ENCODE measurements at regions not wholly inside any gene's neighbourhood (a gene's known extent, or its start where the extent isn't known, plus 50 kb on each side); places are given as distances from the start of the nearest gene placed in this dataset.

DNA sequence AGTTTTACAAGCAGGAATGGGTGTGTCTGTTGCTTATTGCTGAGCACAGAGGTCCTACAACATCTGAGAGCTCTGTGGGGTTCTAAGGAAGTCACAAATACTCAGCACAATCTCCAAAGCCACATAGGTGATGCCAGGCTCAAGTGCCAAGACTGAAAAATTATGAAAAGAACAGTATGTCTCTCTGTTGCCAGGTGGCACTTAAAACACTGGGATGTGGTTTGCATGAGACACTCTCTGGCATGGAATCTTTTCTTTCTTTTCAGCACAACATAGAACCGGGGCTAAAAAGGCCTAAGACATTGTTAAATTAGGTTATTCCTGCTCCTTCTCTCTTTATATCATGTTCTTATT lies 127.3 kb upstream of the PRICKLE2 start:
- H3K4me3 ChIP-seq, result no peak overlapping the region
- no peaks in the 10 kb centered on the region for H3K27me3 ChIP-seq
- no peaks in the 10 kb centered on the region for H3K9me3 ChIP-seq
- H3K36me3 ChIP-seq, result no peaks in the 10 kb centered on the region
- no peak for DNase-seq

DNA sequence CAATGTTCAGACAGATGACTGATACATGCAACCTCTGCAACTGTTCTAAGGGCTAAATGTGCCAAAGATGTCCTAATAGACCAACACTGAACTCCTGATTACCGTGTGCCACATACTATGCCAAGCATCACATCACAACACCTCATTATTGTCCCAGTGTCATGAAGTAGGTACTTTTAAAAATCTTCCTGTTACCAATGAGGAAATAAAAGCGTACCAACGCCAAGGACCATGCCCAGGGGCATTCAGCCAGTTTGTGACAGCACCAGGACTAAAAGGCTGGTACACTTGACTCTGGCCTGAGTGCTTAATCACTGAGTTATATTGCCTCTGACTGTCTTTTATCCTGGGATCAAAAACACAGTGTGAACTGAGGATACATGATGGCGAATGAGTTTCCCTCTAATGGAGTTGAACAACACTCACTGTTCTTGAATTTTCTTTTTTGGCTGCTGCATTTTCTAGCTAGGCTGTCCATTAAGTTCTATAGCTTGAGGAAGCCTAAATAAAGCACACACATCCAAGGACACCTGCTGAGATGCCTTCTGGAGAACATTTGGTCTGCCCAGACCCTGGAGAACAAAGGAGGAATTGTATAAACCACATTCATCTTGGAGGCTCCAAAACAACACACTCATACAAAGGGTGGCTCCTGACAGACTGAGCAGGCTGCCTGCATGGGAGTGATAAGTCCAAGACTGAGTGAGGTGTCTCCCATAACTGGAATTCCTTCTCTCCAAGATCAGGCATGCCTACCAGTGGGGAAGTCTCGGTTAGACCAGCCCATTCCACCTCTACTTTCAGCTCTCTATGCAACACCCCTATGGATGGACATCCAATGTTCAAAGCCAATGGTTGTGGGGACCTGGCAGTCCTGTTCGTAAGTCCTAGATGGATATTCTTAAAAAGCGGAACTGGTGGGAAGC lies 126.7 kb upstream of the PRICKLE2 start:
- Histone ChIP-seq H3K9me3 (no peaks in the 10 kb centered on the region), H3K4me3 (no peak overlapping the region), H3K36me3 (no peaks in the 10 kb centered on the region), H3K27me3 (no peaks in the 10 kb centered on the region)
- peak; percentile 45 for DNase-seq

DNA sequence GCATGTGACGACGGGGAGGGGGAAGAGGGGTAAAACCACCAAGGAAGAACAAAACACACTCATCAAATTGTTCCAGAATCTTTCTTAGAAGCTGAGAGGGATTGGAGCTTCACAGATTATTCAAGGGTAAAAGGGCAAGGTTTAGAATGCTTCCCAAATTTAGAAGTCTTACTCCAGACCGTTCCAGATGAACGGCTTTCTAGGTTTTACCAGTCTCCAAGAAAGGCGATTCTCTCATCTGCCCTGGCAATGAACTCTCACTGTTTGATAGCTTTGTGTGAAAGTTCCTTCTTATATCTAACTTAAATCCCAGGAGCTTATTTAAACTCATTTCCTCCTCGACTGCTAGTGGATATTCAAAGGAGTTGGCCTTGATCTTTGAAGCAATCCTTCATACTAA lies 124.3 kb upstream of the PRICKLE2 start:
- Histone ChIP-seq H3K36me3 (no peaks in the 10 kb centered on the region), H3K27me3 (no peaks in the 10 kb centered on the region), H3K4me3 (no peak overlapping the region), H3K9me3 (no peaks in the 10 kb centered on the region)
- no peak for DNase-seq

DNA sequence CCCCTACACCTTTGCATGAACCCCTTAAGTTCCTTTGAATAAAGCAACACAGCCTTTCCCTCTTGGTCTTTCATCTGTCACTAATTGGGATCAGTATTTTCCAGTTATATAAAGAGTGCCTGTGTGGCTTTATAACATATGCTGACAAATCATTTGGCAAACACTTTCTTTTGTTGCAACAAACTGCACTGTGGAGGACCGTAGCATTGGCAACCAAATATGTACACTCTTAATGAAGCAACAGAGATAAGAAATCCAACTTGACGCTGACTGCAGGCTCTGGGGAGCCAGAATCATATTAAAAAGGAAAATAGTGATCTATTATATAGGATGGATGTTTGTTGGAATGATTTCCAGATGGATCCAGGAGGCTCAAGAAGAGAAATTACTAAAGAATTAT lies 120.1 kb upstream of the PRICKLE2 start:
- DNase-seq, result no peak
- no peaks in the 10 kb centered on the region for H3K27me3 ChIP-seq
- H3K36me3 ChIP-seq, result no peaks in the 10 kb centered on the region
- no peaks in the 10 kb centered on the region for H3K9me3 ChIP-seq
- H3K4me3 ChIP-seq, result no peak overlapping the region

DNA sequence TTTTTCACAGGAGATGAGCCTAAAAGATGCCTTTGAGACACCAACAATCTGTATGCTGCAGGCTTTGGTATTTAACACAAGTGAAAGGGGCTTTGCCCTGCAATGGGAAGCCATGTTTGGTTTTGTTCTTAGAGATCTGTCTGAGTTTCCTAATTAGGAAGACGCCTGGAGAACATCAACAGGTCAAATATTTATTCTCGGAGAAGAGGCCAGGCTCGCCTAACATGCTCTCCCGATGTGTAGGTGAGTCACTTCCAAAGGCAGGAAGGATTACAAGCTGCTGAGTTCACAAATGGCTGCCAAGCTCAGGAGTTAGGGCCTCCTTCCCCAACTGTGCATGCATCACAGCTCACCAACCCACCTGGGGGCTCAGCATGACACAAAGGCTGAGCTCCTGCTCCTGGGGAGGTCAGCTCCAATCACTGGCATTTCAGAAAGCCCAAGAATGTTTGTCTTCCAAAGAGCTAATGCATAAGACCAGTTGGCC lies 119.5 kb upstream of the PRICKLE2 start:
- no peak for DNase-seq
- Histone ChIP-seq H3K4me3 (no peak overlapping the region), H3K36me3 (no peaks in the 10 kb centered on the region), H3K9me3 (no peaks in the 10 kb centered on the region), H3K27me3 (no peaks in the 10 kb centered on the region)

DNA sequence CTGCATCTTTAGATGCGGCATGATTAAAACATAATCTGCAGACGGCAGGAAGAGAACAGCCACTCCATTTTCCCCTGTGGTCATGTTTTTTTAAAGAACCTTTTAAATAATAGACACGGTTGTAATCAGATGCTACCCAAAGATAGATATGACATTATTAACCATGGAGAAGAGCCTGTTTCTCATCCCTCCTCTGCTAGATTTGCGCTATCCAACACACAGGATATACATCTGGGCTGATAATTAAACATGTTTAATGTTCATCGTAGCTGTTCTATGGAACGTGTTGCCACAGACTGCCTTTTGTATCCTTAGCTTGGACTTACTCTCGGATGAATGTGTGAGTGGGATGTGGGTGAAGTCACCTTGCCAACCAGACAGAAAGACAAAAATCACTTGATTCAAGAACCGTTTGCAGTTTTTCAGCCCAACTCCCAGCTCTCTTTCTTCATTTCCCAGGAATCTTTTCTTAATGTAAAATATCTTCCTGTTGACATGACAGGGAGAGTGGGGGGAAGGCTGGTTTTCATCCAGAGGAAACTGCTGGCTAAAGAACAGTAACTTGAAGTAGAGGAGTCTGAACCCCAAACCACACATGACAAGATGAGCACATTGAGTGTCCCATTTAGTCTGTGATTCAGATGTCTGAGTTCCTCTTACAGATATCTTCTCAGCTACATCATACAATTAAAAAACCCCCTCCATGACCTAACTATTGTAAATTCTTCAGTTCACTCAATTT lies 118.6 kb upstream of the PRICKLE2 start:
- Histone ChIP-seq H3K9me3 (no peaks in the 10 kb centered on the region), H3K36me3 (no peaks in the 10 kb centered on the region), H3K4me3 (no peak overlapping the region), H3K27me3 (no peaks in the 10 kb centered on the region)
- DNase-seq, result no peak

DNA sequence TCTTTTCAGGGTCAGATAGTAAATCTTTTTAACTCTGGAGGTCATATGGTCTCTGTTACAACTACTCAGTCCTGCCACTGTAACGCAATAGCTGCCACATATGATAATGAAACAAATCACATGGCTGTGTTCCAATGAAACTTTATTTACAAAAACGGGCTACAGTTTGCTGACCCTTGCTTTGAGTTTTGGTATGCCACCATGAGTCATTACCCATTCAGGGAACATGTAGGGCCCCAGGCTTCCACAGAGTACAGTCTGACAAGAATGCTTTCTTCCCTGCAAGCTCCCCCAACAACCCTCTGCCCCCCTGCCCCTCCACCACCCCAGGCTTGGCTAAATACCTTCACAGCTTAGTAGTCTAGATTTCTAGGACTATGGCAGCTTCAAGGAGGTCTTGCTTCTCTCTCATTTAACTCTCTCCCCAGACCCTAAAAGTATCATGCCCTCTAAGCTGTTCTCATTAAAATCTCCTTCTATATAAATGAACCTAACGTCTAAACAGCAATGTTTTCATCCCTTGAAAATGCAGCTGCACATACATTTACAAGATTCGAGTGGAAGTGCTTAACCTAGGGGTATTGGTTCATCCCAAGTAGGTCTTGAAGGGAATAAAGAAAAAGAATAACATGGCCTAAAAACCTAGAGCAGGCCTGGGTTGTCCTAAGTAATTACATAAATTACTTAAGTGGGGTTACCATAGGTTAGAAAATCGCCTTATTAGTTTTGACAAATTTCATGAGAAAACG lies 117.8 kb upstream of the PRICKLE2 start:
- Histone ChIP-seq H3K36me3 (no peaks in the 10 kb centered on the region), H3K9me3 (no peaks in the 10 kb centered on the region), H3K27me3 (no peaks in the 10 kb centered on the region), H3K4me3 (no peak overlapping the region)
- no peak for DNase-seq

DNA sequence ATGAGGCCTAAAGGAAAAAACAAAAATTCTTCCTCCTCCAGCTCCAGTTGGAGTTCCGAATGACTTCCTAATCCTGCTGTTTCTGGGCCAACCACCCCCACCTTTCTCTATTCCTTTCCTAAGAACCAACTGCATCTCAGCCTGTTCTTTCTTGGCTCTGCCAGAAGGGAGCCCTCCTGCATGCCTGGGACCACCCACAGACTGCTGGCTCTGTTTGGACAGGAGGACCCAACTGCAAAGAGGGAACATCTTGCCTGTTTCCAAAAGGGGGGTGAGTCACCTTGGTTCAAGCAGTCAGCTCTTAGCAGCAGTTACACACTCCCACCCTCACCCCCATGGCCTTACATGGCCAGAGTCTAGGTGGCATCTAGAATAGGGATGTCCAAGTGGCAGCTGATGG lies 116.0 kb upstream of the PRICKLE2 start:
- no peaks in the 10 kb centered on the region for H3K27me3 ChIP-seq
- no peak overlapping the region for H3K4me3 ChIP-seq
- no peaks in the 10 kb centered on the region for H3K9me3 ChIP-seq
- H3K36me3 ChIP-seq, result no peaks in the 10 kb centered on the region
- DNase-seq, result no peak

DNA sequence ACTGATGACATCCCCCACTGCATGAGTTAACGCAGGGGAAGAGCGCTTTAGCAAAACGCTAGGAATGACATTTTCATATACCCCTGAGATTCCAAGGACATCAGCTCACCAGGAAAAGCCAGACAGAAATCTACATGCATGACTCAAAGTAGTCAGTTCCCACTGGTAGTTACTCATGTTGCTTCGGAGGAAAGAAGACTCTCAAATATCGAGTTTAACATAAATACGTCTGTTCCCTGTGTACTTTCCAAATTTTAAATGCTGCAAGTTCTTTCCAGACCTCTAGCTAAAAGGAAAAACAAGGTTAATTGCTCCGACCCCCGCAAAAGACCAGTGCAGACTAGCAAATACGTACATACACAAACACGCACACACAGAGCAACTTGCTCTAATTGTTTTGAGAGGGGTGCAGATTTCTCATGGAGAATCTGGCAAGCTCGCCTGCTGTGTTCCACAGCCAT lies 115.4 kb upstream of the PRICKLE2 start:
- no peaks in the 10 kb centered on the region for H3K36me3 ChIP-seq
- no peaks in the 10 kb centered on the region for H3K27me3 ChIP-seq
- no peak overlapping the region for H3K4me3 ChIP-seq
- no peaks in the 10 kb centered on the region for H3K9me3 ChIP-seq
- no peak for DNase-seq

DNA sequence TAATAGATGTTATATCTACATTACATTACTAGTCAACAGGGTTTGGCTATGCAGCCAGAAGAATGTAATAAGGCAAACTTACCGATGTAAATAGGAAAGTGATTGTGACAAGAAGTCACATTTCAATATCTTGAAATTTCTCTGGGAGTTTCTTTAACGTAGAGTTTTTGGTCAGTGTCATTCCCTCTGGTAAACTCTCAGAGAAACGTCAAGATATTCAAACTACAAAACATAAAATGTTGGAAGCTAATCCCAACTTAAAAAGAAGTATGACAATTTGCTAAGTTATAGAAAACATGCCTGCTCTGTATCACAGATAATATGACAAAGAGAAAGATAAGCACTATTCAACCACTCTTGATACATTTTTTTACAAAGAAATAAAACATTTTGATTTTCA lies 111.2 kb upstream of the PRICKLE2 start:
- Histone ChIP-seq H3K4me3 (no peak overlapping the region), H3K9me3 (no peaks in the 10 kb centered on the region), H3K36me3 (no peaks in the 10 kb centered on the region), H3K27me3 (no peaks in the 10 kb centered on the region)
- no peak for DNase-seq

DNA sequence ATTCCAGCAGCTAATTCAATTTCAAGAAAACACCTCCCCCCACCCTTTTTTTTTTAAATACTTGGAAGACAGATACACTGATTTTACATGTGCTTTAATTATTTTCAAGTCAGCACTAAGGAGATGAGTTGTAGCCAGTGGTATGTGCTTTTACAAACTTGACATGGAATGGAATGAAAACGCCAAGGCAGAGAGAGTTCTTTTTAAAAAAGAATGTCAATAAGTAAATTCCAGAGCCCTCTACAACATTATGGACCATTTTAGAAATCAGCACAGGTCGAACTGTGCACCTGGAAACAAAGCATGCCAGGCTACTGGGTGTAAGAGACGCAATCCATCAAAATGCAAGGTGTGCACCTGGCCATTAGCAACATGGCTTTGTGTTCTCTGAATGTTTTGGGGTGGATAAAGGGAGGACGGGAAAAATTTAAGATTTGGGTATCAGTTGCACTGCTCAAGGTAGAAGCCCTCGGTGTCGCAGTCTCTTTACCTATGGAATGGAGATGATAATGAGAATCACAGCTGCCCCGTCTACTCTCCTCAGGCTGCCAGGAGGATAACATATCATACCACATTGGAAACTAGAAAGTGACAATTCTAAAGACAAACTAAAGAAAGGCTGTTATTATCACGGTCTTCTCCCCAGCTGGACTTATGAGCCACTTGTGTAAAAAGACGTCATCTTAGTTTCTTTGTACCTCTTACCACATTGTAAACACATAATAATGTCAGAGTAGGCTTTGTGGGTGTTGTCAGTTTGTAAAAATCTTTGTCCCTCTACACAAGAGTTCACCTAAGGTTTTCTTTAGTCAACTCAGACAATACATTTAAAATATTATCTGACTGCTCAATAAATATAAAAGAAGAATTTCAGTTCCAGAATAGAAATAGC lies 107.4 kb upstream of the PRICKLE2 start:
- no peak for DNase-seq
- H3K4me3 ChIP-seq, result no peak overlapping the region
- H3K36me3 ChIP-seq, result no peaks in the 10 kb centered on the region
- H3K9me3 ChIP-seq, result no peaks in the 10 kb centered on the region
- no peaks in the 10 kb centered on the region for H3K27me3 ChIP-seq

DNA sequence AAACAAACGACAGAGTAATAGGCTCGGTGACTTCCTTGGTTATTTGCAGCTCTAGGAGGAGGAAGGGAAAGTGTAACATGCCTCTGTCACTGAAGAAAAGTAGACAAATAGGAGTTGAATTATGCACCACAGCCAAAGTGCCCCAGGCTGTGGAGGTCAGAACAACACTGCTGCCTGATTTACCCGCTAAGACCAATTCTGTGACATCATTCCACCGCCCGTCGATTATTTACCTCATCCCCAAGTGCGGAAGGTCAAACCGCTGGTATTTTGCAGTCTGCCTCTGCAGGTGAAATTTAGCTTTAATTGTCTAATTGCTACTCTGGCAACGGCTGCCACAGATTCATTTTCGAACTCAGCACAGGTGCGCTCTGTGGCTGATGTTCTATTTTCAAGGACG lies 106.3 kb upstream of the PRICKLE2 start:
- DNase-seq, result no peak
- Histone ChIP-seq H3K9me3 (no peaks in the 10 kb centered on the region), H3K27me3 (no peaks in the 10 kb centered on the region), H3K4me3 (no peak overlapping the region), H3K36me3 (no peaks in the 10 kb centered on the region)

DNA sequence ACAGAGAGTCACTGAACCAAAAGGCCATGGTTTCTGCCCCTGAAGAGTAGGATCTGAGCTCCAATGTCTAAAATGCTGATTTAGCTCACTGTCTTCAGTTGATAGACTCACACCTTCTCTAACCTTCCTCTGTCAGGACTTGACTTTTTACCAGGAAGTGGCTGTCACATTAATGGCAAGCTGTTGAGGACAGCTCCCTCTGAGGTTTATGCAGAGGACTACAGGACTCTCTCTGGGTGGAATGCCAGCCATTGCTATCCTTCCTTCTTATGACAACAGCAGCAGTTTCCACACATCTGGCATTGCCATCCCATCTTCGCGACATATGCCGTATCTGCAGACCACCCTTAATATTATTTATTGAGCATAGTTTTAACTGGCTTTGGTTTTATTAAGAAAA lies 103.8 kb upstream of the PRICKLE2 start:
- Histone ChIP-seq H3K9me3 (no peaks in the 10 kb centered on the region), H3K36me3 (no peaks in the 10 kb centered on the region), H3K4me3 (no peak overlapping the region), H3K27me3 (no peaks in the 10 kb centered on the region)
- DNase-seq, result no peak

DNA sequence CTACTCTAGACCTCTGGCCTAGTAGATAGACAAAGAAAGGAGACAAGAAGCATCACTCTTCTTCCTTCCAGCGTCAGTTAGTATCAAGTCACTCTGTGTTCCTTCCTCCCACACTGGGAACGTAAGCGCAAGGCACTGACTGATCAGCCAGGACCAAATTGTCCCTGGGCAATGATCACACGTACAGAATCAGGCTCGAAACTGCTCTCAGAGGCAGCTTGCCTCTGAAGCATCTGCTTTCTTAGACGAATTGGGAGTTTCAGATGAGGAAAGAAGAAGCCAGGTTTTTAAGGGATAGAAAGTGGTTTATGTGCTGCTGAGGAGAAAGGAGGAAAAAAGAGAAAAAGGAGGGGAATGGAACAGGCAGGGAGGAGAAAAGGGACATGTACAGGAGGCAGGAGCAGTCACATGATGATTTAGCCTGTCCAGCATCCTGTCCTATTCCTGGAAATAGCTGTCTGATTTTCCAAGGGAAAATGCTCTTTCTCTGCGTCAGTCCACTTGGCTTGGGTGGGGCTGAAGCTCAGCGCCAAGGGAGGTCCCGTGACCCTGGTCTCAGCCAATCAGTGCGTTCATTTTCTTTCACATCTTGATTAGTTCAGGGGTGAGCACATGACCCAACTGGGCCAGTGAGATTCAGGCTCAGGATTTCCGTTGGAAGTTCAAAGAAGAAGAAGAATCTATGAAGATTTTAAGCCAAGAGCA lies 102.0 kb upstream of the PRICKLE2 start:
- H3K4me3 ChIP-seq, result no peak overlapping the region

DNA sequence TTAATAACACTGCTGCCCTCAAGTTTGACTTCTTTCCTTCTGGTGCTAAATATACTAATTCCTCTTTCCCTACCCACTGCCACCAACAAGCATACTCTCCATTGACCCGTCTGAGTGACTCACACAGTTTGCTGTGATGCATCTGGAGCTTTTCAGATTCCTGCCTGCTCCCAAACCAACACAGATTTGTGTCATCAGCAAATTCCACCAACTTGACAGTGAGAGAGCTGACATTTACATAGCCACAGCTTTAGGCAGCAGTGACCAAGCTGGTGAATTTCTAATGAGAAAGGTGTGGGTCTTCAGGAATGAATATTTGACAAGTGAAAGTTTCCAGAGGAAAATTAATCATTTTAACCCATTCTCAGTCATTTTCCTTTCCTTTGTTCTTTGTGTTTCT lies 96.5 kb upstream of the PRICKLE2 start:
- DNase-seq, result peak; percentile 29
- H3K4me3 ChIP-seq, result no peak overlapping the region
- no peaks in the 10 kb centered on the region for H3K36me3 ChIP-seq
- no peaks in the 10 kb centered on the region for H3K27me3 ChIP-seq
- no peaks in the 10 kb centered on the region for H3K9me3 ChIP-seq

More for the DNA sequence above, 102.0 kb upstream of the PRICKLE2 start:
- DNase-seq, result no peak
- Histone ChIP-seq H3K36me3 (no peaks in the 10 kb centered on the region), H3K27me3 (no peaks in the 10 kb centered on the region), H3K9me3 (no peaks in the 10 kb centered on the region)

DNA sequence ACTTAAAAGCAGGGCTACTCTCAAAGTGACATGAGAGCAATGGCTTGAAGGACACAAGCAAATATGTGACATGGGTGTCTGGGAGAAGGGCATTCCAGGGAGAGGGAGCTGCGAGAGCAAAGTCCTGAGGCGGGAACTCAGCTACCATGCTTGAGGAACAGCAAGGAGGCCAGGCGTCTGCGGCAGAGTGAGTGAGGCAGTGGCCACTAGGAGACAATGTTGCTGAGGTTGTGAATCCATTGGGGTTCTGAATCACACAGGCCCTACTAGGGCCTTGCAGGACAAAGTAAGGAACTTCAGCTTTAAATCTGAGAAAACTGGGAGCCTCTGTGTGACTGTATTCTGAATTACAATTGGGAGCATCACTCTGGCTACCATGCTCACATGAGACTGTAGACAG lies 94.1 kb upstream of the PRICKLE2 start:
- Histone ChIP-seq H3K4me3 (no peak overlapping the region), H3K36me3 (no peaks in the 10 kb centered on the region), H3K9me3 (no peaks in the 10 kb centered on the region), H3K27me3 (no peaks in the 10 kb centered on the region)
- no peak for DNase-seq
